GM04503 (cell line): ENCODE measurements at regions not wholly inside any gene's neighbourhood (a gene's known extent, or its start where the extent isn't known, plus 50 kb on each side); places are given as distances from the start of the nearest gene placed in this dataset.
A peak's percentile ranks its signal among the peaks of the same experiment; 100 is the strongest.

ENCODE experiments used
- DNase-seq: peaks from one replicate; pipeline ENCODE4 v3.0.0-alpha.2; 2012; ENCODE audit warnings: low read depth

DNA sequence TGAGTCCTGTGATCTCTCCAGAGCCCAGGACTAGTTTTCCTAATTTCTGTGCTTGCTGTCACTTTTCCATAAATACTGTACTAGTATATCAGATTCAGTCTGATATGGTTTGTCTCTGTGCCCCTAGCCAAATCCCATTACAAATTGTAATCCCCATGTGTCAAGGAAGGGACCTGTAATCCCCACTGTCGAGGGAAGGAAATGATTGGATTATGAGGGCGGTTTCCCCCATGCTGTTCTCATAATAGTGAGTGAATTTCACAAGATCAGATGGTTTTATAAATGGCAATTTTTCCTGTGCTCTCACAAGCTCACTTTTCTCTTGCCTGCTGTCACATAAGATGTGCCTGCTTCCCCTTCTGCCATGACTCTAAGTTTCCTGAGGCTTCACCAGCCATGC is 54.8 kb upstream of the IFRD1 start:
- no peak for DNase-seq

DNA sequence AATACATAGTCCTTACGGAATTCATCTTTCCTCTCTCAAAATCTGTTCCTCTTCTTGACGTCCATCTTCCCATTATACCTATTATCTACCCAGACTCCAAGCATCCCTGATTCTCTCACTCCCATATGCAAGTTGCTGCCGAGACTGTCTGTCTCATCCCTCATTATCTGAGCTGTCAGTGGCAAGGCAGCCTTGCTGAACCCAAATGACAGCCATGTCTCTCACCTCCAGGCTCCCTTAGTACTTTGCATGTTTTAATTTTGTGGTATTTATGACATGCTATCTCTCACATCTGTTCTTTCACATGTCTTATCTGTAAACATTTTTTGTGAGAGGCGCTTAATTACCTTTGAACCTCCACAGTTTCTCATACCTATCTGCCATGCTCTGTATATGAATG is 54.4 kb upstream of the IFRD1 start:
- no peak for DNase-seq

DNA sequence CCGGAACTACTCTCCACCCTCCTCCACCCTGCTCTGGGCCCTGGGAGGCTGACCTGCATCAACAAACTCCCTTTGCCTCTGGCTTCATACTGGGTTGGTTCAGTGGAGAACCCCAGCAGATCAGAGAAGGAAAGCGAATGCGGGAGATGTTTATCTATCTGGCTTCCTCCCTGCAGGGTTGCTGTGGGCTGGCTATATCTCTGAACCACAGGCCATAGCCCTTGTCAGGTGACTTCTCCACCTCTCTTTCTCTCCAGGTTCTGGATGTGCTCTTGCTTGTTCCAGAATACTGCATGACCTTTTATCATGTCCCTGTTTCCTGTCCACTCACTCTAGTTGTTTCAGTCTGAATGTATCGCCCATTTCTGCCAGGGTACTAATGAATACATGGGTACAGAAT is 51.7 kb upstream of the IFRD1 start:
- DNase-seq: no peak

DNA sequence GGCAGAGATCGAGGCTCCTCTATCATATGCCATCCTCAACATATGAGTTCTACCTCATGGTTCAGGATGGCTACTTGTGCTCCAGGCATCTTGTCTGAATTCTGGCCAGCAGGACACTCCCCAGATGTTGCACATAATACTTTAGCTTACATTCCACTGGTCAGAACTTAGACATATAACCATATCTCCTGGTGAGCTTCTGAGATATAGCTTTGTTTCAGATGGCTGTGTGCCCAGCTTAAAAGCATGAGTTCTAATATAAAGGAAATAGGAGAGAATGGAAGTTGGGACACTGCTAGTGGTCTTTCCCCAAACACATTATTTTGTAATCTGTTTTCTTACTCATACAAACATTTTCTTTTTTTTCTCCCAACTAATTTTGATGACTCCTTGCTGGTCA is 50.8 kb upstream of the IFRD1 start:
- no peak for DNase-seq

DNA sequence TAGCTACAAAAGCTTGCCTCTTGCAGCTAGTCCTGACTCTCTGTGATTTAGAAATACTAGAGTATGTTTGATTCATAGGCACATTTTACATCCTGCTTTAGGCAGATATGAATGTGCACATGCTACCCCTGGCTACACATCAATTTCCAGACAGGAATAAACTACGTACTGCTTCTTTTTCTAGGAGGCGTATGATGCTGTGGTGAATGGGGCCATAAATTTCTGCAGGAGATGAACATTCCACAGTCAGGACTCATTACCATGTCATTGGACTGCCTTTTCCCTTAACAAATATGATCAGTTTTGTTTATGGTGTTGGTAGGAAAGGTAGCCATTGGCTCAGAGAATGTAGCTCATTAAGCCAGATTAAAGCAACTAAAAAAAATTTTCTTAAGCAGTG is 50.1 kb upstream of the IFRD1 start:
- DNase-seq: peak; percentile 82
